Psoas muscle (tissue), 7 donors: ENCODE measurements at regions not wholly inside any gene's neighbourhood (a gene's known extent, or its start where the extent isn't known, plus 50 kb on each side); places are given as distances from the start of the nearest gene placed in this dataset.

Source experiments
- ATAC-seq, 4 donors: fragments of 200-7000 bp; cut with Tn5 transposase; one replicate each; pipeline ENCODE4 v1.9.1; 2020; ENCODE audit warnings: moderate library complexity in 3 of 4, mild to moderate bottlenecking in 2 of 4
- DNase-seq, 2 donors: peaks; one replicate each; pipeline ENCODE4 v3.0.0-alpha.2; 2020
- H3K27ac ChIP-seq: fragments of 200-600 bp; one replicate; pipeline ENCODE4 v1.8.0; 2022
- H3K27me3 ChIP-seq, 3 donors: fragments of 200-600 bp in 1 of 3; one replicate each; pipeline versions ENCODE4 v1.6.1 to v1.8.0; 2013 to 2022; ENCODE audit warnings: low read length in 2 of 3, mild to moderate bottlenecking in 2 of 3, moderate library complexity in 1 of 3; ENCODE audit not compliant: insufficient read depth in 3 of 3
- H3K36me3 ChIP-seq, 2 donors: fragments of 200-600 bp in 1 of 2; one replicate each; pipeline versions ENCODE4 v1.6.1 to v1.8.0; 2013 to 2022; ENCODE audit warnings: low read depth in 1 of 2, mild to moderate bottlenecking in 1 of 2, moderate library complexity in 1 of 2; ENCODE audit not compliant: insufficient read depth in 1 of 2
- H3K4me1 ChIP-seq: fragments of 200-600 bp; one replicate; pipeline ENCODE4 v1.8.0; 2022
- H3K4me3 ChIP-seq: fragments of 200-600 bp; one replicate; pipeline ENCODE4 v1.8.0; 2022; ENCODE audit warnings: mild to moderate bottlenecking
- H3K9me3 ChIP-seq: fragments of 200-600 bp; one replicate; pipeline ENCODE4 v1.8.0; 2022
- WGBS, 3 donors: extraction: QIAGEN DNeasy Blood & Tissue Kit; methylation state at CpG; one replicate each; pipeline versions ENCODE4 v1.1.6 to v1.1.7; 2013; 5-methylcytosine and 5-hydroxymethylcytosine counted together
- intact Hi-C, 2 donors: fragments of 100-400 bp; cut with DNase I; formaldehyde crosslinking; loops; one replicate each; pipeline versions ENCODE4 v1.11.0 to v1.14.2; 2022
- TF ChIP-seq, protein P1 (sequence below): fragments of 200-600 bp; IDR thresholded peaks from one replicate; pipeline ENCODE4 v1.8.0; 2022; ENCODE audit warnings: antibody characterized with exemption
- donor health status: healthy with polysubstance abuse.
- donor health status: DM: no; HTN: no; CAD: no; lungs with moderate emphysema.
- donor health status: Bipolar disorder and iron deficiency.
- donor health status: healthy.
- donor health status: DM: yes; HTN: yes; CAD: no.
- donor health status: DM: no; HTN: no; CAD: no.
- donor health status: DM: yes; HTN: yes; CAD: no.

DNA sequence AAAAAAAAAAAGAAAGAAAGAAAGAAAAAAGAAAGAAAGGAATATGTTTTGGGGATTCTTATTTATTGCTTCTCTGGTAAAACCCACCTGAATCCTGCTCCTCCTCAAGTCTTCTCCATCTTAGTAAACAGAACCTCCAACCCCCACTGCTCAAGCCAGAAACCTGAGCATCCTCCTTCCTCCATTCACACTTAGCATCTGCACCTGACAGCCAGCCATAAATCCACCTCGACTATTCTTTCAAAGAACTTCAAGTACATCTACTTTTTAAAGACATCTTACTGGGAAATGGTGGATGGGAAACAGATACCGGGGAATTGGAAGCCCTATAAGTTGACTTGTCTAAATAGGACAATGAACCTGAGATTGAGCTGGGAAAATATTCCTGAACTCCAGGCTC lies 519.9 kb upstream of the DPP6 start:
- no peak for DNase-seq
- Histone ChIP-seq H3K4me1 (no peaks in the 10 kb centered on the region), H3K27ac (no peak overlapping the region), H3K4me3 (no peak overlapping the region), H3K9me3 (no peaks in the 10 kb centered on the region), H3K36me3 (no peaks in the 10 kb centered on the region), H3K27me3 (no peaks in the 10 kb centered on the region)
- intact Hi-C loops = no loop called here
- TF ChIP-seq, protein P1, sequence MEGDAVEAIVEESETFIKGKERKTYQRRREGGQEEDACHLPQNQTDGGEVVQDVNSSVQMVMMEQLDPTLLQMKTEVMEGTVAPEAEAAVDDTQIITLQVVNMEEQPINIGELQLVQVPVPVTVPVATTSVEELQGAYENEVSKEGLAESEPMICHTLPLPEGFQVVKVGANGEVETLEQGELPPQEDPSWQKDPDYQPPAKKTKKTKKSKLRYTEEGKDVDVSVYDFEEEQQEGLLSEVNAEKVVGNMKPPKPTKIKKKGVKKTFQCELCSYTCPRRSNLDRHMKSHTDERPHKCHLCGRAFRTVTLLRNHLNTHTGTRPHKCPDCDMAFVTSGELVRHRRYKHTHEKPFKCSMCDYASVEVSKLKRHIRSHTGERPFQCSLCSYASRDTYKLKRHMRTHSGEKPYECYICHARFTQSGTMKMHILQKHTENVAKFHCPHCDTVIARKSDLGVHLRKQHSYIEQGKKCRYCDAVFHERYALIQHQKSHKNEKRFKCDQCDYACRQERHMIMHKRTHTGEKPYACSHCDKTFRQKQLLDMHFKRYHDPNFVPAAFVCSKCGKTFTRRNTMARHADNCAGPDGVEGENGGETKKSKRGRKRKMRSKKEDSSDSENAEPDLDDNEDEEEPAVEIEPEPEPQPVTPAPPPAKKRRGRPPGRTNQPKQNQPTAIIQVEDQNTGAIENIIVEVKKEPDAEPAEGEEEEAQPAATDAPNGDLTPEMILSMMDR = no peak
- ATAC-seq = no peak
- 57 to 72% (median 67%) methylated on average over 2 of the region's 2 CpGs for WGBS, 3 donors

DNA sequence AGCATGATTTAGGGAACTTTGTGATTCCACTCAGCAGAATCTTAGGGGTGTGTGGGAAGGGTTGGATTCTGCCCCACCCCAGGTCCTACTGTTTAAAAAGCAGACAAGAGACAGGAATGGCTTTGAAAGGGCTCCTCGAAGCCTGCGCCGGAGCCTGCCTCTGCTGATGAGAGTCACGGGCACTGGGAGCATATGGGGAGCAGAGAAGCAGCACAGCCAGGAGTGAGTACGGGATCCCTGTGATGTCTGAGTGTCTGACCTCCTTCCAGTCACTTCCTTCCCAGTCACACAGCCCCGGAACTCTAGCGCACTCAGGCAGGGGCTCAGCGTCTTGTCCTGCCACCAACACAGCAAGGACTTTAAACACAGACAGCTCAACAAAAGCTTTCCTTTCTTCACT lies 514.9 kb upstream of the DPP6 start:
- ATAC-seq = no peak
- Histone ChIP-seq H3K27ac (no peak overlapping the region), H3K27me3 (no peaks in the 10 kb centered on the region), H3K9me3 (no peaks in the 10 kb centered on the region), H3K4me1 (no peaks in the 10 kb centered on the region), H3K4me3 (no peak overlapping the region), H3K36me3 (no peaks in the 10 kb centered on the region)
- no peak for DNase-seq
- TF ChIP-seq, protein P1 = no peak
- 52 to 62% (median 58%) methylated on average over 8 of the region's 8 CpGs for WGBS, 3 donors
- intact Hi-C loops = no loop called here

DNA sequence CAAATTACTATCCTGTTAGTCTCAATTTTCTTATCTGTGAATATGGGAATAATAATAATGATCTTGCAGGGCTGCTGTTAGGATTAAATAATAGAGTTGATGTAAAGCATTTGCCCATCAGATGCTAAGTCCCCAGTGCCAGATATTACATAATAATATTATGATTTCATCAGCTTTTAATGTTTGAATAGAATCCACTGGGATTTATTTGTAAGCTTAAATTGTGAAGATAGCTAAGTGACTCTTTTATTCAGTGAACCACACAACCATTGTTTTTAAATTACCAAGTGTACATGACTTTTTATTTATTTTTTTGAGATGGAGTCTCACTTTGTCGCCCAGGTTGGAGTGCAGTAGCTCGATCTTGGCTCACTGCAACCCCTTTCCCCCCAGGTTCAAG lies 510.3 kb upstream of the DPP6 start:
- Histone ChIP-seq H3K27me3 (no peaks in the 10 kb centered on the region), H3K4me3 (no peak overlapping the region), H3K27ac (no peak overlapping the region), H3K4me1 (no peaks in the 10 kb centered on the region), H3K9me3 (no peaks in the 10 kb centered on the region), H3K36me3 (no peaks in the 10 kb centered on the region)
- DNase-seq (no peak), ATAC-seq (no peak)
- TF ChIP-seq, protein P1 = no peak
- WGBS, 3 donors = 64 to 73% (median 70%) methylated on average over 2 of the region's 2 CpGs
- intact Hi-C loops = no loop called here

DNA sequence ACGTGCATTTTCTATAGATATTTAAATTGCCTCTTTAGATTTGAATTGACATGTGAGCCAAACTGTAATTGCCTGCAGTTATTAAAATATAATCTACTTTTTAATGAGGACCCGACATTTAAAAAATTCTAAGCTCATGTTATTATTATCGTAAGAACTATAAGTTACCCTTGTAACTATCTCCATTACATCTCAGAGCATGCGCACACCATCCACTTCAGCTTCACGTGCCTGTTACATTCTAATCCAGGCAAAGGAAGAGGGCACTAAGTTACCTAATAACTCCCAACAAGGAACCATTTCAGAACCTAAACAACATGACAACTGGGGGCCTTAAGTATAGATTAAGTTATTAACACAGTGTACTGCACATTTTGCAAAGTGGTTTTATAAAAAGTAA lies 509.0 kb upstream of the DPP6 start:
- TF ChIP-seq, protein P1 = no peak
- ATAC-seq (no peak), DNase-seq (no peak)
- H3K27ac ChIP-seq = no peak overlapping the region
- H3K36me3 ChIP-seq = no peaks in the 10 kb centered on the region
- no peaks in the 10 kb centered on the region for H3K9me3 ChIP-seq
- no peak overlapping the region for H3K4me3 ChIP-seq
- WGBS, 3 donors = 83 to 84% (median 83%) methylated on average over 5 of the region's 5 CpGs
- H3K4me1 ChIP-seq = no peaks in the 10 kb centered on the region
- H3K27me3 ChIP-seq = no peaks in the 10 kb centered on the region
- intact Hi-C loops = no loop called here

DNA sequence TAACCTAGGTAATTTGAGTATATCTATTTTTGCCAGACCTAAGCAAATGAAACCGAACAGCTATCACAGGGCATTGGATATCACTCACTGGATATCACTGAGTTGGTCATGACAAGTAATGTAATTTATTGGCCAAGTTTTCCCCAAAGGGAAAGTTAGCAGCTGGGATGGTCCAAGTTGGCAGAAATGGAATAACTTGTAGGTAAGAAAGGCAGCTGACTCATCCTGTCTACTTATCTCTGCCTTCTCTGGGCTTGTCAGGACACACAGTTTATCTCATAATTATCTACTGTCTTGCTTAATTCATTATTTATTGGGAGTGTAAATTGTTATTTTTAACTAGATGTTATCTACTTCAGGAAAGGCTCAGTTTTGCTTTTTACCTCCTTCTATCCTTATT lies 502.0 kb upstream of the DPP6 start:
- DNase-seq (no peak), ATAC-seq (no peak)
- Histone ChIP-seq H3K27ac (no peak overlapping the region), H3K9me3 (no peaks in the 10 kb centered on the region), H3K27me3 (no peaks in the 10 kb centered on the region), H3K4me3 (no peak overlapping the region), H3K4me1 (no peaks in the 10 kb centered on the region), H3K36me3 (no peaks in the 10 kb centered on the region)
- TF ChIP-seq, protein P1 = no peak
- WGBS, 3 donors = 32 to 84% (median 33%) methylated on average over 1 of the region's 1 CpG
- intact Hi-C loops = no loop called here
